ENCODE measurements at regions not wholly inside any gene's neighbourhood (a gene's known extent, or its start where the extent isn't known, plus 50 kb on each side); places are given as distances from the start of the nearest gene placed in this dataset.

GRCh38 chr17:52388941-52389340, 230.4 kb upstream of the CA10 start:
- Mint-ChIP-seq H3K27me3 (ENCODE audit: insufficient read depth, low read depth, poor library complexity) (peaks cover 4% of the 10 kb centered on the region), H3K4me1 (no peaks in the 10 kb centered on the region), H3K4me3 (no peak overlapping the region), H3K27ac (no peak overlapping the region), H3K36me3 (ENCODE audit: low read depth) (no peaks in the 10 kb centered on the region), H3K9me3 (peaks cover 3% of the 10 kb centered on the region; the same call in 1 of the 3 replicates)
- Histone ChIP-seq H3K4me3 (no peak overlapping the region), H4K20me1 (replicated peaks; ENCODE audit: insufficient read depth) (no peaks in the 10 kb centered on the region), H3K27ac (ENCODE audit: low read depth) (no peak overlapping the region), H3K27me3 (ENCODE audit: insufficient read depth) (no peaks in the 10 kb centered on the region), H3K36me3 (ENCODE audit: insufficient read depth) (no peaks in the 10 kb centered on the region), H2AFZ (no peak overlapping the region), H3K79me2 (replicated peaks; ENCODE audit: insufficient read depth) (no peaks in the 10 kb centered on the region), H3F3A (replicated peaks; ENCODE audit: low read depth) (no peaks in the 10 kb centered on the region), H3K4me2 (no peak overlapping the region), H3K4me1 (ENCODE audit: insufficient read depth) (no peaks in the 10 kb centered on the region), H3K9me2 (ENCODE audit: insufficient read depth) (peaks cover 3% of the 10 kb centered on the region; the same call in 1 of the 2 replicates)
- no peak for DNase-seq (ENCODE audit: low spot score)
- TF ChIP-seq EZH2 (IDR thresholded peaks at IDR 0.05; ENCODE audit: low read depth, unreplicated experiment) (no peak), STAT1 (IDR thresholded peaks at IDR 0.05; ENCODE audit: unreplicated experiment) (no peak), ZNF114 (CRISPR knock-in tag; IDR thresholded peaks at IDR 0.05) (no peak)
- no peak for ATAC-seq

DNA sequence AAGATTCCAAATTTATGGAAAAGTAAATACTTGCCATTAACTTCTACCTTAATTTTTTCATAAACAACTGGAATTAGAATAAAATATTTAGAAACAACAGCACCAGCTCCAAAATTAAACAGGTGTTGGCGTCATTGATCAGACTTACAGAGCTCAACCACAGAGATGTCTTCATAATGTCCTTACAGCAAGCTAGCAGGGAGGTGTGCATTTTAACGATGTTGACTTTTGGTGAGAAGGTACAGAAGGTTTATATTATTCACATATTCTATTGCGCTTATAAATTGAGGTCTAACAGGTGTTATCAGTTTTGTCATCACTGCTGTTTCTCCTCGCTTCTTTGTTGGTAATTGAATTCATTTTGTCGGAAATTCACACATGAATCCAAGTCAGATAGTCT, 226.2 kb upstream of the CA10 start:
- Histone ChIP-seq H3K27me3 (ENCODE audit: insufficient read depth) (no peaks in the 10 kb centered on the region), H3K9me2 (ENCODE audit: insufficient read depth) (peaks cover 3% of the 10 kb centered on the region; the same call in 1 of the 2 replicates), H3K27ac (ENCODE audit: low read depth) (no peak overlapping the region), H3K4me3 (no peak overlapping the region), H2AFZ (no peak overlapping the region), H3K4me2 (no peak overlapping the region), H3F3A (replicated peaks; ENCODE audit: low read depth) (no peaks in the 10 kb centered on the region), H3K36me3 (ENCODE audit: insufficient read depth) (no peaks in the 10 kb centered on the region), H3K4me1 (ENCODE audit: insufficient read depth) (no peaks in the 10 kb centered on the region), H3K79me2 (replicated peaks; ENCODE audit: insufficient read depth) (no peaks in the 10 kb centered on the region), H4K20me1 (replicated peaks; ENCODE audit: insufficient read depth) (no peaks in the 10 kb centered on the region)
- ATAC-seq (no peak), DNase-seq (ENCODE audit: low spot score) (no peak)
- no peak overlapping the region for H3K4me3 Mint-ChIP-seq
- peaks cover 1% of the 10 kb centered on the region; the same call in 2 of the 3 replicates for H3K36me3 Mint-ChIP-seq (ENCODE audit: low read depth)
- H3K9me3 Mint-ChIP-seq = peaks cover 9% of the 10 kb centered on the region; the same call in 2 of the 3 replicates
- no peak overlapping the region for H3K27ac Mint-ChIP-seq
- peaks cover 5% of the 10 kb centered on the region for H3K27me3 Mint-ChIP-seq (ENCODE audit: insufficient read depth, low read depth, poor library complexity)
- H3K4me1 Mint-ChIP-seq = no peaks in the 10 kb centered on the region
- TF ChIP-seq STAT1 (IDR thresholded peaks at IDR 0.05; ENCODE audit: unreplicated experiment) = no peak
- no peak for TF ChIP-seq EZH2phosphoT487 (IDR thresholded peaks at IDR 0.05; ENCODE audit: unreplicated experiment)
- TF ChIP-seq REST (IDR thresholded peaks at IDR 0.05; ENCODE audit: unreplicated experiment) = no peak
- TF ChIP-seq, protein P1, sequence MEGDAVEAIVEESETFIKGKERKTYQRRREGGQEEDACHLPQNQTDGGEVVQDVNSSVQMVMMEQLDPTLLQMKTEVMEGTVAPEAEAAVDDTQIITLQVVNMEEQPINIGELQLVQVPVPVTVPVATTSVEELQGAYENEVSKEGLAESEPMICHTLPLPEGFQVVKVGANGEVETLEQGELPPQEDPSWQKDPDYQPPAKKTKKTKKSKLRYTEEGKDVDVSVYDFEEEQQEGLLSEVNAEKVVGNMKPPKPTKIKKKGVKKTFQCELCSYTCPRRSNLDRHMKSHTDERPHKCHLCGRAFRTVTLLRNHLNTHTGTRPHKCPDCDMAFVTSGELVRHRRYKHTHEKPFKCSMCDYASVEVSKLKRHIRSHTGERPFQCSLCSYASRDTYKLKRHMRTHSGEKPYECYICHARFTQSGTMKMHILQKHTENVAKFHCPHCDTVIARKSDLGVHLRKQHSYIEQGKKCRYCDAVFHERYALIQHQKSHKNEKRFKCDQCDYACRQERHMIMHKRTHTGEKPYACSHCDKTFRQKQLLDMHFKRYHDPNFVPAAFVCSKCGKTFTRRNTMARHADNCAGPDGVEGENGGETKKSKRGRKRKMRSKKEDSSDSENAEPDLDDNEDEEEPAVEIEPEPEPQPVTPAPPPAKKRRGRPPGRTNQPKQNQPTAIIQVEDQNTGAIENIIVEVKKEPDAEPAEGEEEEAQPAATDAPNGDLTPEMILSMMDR (conservative IDR thresholded peaks at IDR 0.05; ENCODE audit: low read depth in 2 of 2) = no peak
- no peak for TF ChIP-seq ZNF331 (CRISPR knock-in tag; IDR thresholded peaks at IDR 0.05; ENCODE audit: low read depth)
- TF ChIP-seq POLR2AphosphoS5 (IDR thresholded peaks at IDR 0.05; ENCODE audit: low read depth) = no peak
- TF ChIP-seq, protein P2, sequence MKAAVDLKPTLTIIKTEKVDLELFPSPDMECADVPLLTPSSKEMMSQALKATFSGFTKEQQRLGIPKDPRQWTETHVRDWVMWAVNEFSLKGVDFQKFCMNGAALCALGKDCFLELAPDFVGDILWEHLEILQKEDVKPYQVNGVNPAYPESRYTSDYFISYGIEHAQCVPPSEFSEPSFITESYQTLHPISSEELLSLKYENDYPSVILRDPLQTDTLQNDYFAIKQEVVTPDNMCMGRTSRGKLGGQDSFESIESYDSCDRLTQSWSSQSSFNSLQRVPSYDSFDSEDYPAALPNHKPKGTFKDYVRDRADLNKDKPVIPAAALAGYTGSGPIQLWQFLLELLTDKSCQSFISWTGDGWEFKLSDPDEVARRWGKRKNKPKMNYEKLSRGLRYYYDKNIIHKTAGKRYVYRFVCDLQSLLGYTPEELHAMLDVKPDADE (IDR thresholded peaks at IDR 0.05) = no peak
- TF ChIP-seq NANOG (IDR thresholded peaks at IDR 0.05; ENCODE audit: borderline replicate concordance) = no peak

All from GM23338 (cell line).